ENCODE measurements at regions not wholly inside any gene's neighbourhood (a gene's known extent, or its start where the extent isn't known, plus 50 kb on each side); places are given as distances from the start of the nearest gene placed in this dataset.

- no peak for DNase-seq (ENCODE audit: low spot score)
Observed at GRCh38 chr2:155350783-155351580, 652.5 kb downstream of the KCNJ3 start.

GRCh38 chr2:155332016-155332415 is 633.5 kb downstream of the KCNJ3 start:
- no peak for DNase-seq (ENCODE audit: low spot score)
- no peak for ATAC-seq

More at GRCh38 chr2:155350783-155351580, 652.5 kb downstream of the KCNJ3 start:
- ATAC-seq, result no peak

- ATAC-seq (no peak), DNase-seq (ENCODE audit: low spot score) (no peak)
Observed at GRCh38 chr2:155320236-155320635, 621.7 kb downstream of the KCNJ3 start.

GRCh38 chr2:155318710-155319109 is 620.2 kb downstream of the KCNJ3 start:
- ATAC-seq (no peak), DNase-seq (ENCODE audit: low spot score) (no peak)

GRCh38 chr2:155315768-155316167 is 617.3 kb downstream of the KCNJ3 start:
- DNase-seq (ENCODE audit: low spot score) (peak; percentile 42), ATAC-seq (peak; percentile 93)

- ATAC-seq, result peak; percentile 71
Observed at GRCh38 chr2:155310589-155310988, 612.1 kb downstream of the KCNJ3 start.

GRCh38 chr2:155309483-155309882 is 611.0 kb downstream of the KCNJ3 start:
- no peak for DNase-seq (ENCODE audit: low spot score)
- ATAC-seq, result no peak

More at GRCh38 chr2:155310589-155310988, 612.1 kb downstream of the KCNJ3 start:
- no peak for DNase-seq (ENCODE audit: low spot score)

- ATAC-seq (no peak), DNase-seq (ENCODE audit: low spot score) (no peak)
Observed at GRCh38 chr2:155308367-155309009, 610.0 kb downstream of the KCNJ3 start.

- no peak for DNase-seq (ENCODE audit: low spot score)
- ATAC-seq, result no peak
Observed at GRCh38 chr2:155301221-155301620, 602.7 kb downstream of the KCNJ3 start.

- DNase-seq (ENCODE audit: low spot score), result no peak
- ATAC-seq, result no peak
Observed at GRCh38 chr2:155298001-155298400, 599.5 kb downstream of the KCNJ3 start.

- DNase-seq (ENCODE audit: low spot score) (no peak), ATAC-seq (no peak)
Observed at GRCh38 chr2:155294358-155294757, 595.9 kb downstream of the KCNJ3 start.

- DNase-seq (ENCODE audit: low spot score) (no peak), ATAC-seq (no peak)
Observed at GRCh38 chr2:155281907-155282306, 583.4 kb downstream of the KCNJ3 start.

- no peak for DNase-seq (ENCODE audit: low spot score)
- ATAC-seq, result no peak
Observed at GRCh38 chr2:155273323-155273722, 574.8 kb downstream of the KCNJ3 start.

GRCh38 chr2:155266583-155266982 is 568.1 kb downstream of the KCNJ3 start:
- no peak for DNase-seq (ENCODE audit: low spot score)
- peak; percentile 19 for ATAC-seq

- ATAC-seq (no peak), DNase-seq (ENCODE audit: low spot score) (no peak)
Observed at GRCh38 chr2:155266109-155266508, 567.6 kb downstream of the KCNJ3 start.

GRCh38 chr2:155256803-155257202 is 558.3 kb downstream of the KCNJ3 start:
- DNase-seq (ENCODE audit: low spot score) (no peak), ATAC-seq (no peak)

- DNase-seq (ENCODE audit: low spot score) (no peak), ATAC-seq (peak; percentile 80)
Observed at GRCh38 chr2:155250800-155251199, 552.3 kb downstream of the KCNJ3 start.

GRCh38 chr2:155240176-155240575 is 541.7 kb downstream of the KCNJ3 start:
- no peak for DNase-seq (ENCODE audit: low spot score)
- ATAC-seq, result no peak

- DNase-seq (ENCODE audit: low spot score) (no peak), ATAC-seq (no peak)
Observed at GRCh38 chr2:155235710-155236109, 537.2 kb downstream of the KCNJ3 start.

GRCh38 chr2:155223781-155224406 is 525.4 kb downstream of the KCNJ3 start:
- no peak for DNase-seq (ENCODE audit: low spot score)
- peak; percentile 60 for ATAC-seq

GRCh38 chr2:155218945-155219344 is 520.5 kb downstream of the KCNJ3 start:
- ATAC-seq, result no peak
- DNase-seq (ENCODE audit: low spot score), result no peak
